Activated T-helper 1 cell treated with anti-CD3 and anti-CD28 coated beads, Interleukin-2, amount 50 U/mL, for 16 hours (primary cell): ENCODE measurements at regions not wholly inside any gene's neighbourhood (a gene's known extent, or its start where the extent isn't known, plus 50 kb on each side); places are given as distances from the start of the nearest gene placed in this dataset.
"Not testable (repeated sequence)": the region's sequence is repeated elsewhere in the genome, so short reads cannot be mapped to it uniquely, and the experiment has no call there.

Source experiments
- DNase-seq, 2 donors: peaks; one replicate each; pipeline ENCODE4 v3.0.0-alpha.2; 2020; ENCODE audit warnings: low read depth in 1 of 2, low spot score in 1 of 2

DNA sequence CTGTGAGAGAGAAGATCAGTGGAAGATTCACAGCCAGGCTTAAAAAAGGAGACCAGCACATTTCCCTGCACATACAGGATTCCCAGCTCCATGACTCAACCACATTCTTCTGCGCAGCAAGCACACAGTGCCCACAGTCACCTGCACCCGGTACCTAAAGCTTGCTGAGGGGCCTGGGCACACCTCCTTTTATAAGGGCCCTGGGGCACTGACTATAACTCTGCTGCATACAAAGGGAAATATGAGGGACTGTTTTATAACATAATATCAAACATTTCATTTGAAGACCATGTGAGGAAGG, 322.9 kb downstream of the DAD1 start:
- DNase-seq, result no peak

GRCh38 chr14:22265319-22266141, 323.5 kb downstream of the DAD1 start:
- no peak for DNase-seq

DNA sequence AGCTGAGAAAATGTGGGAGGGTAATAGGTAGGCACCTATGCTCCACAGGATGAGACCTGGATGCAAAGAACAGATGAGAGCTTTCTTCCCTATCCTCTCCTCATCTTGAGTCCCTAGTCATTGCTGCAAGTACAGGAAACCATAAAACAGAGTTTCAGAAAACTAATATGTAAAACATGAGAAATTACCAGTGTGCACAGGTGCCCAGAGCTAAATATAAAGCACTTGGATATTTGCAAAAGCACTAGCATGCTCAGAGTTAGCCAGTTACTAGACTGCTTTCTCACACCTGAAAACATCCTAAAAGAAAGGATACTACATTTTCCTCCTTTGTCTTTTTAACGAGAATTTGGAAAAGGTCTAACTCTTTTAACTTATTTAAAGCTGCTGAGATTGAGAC, 324.3 kb downstream of the DAD1 start:
- DNase-seq, result no peak

- DNase-seq, result no peak
These were observed 325.1 kb downstream of the DAD1 start for GRCh38 chr14:22263961-22264360.

DNA sequence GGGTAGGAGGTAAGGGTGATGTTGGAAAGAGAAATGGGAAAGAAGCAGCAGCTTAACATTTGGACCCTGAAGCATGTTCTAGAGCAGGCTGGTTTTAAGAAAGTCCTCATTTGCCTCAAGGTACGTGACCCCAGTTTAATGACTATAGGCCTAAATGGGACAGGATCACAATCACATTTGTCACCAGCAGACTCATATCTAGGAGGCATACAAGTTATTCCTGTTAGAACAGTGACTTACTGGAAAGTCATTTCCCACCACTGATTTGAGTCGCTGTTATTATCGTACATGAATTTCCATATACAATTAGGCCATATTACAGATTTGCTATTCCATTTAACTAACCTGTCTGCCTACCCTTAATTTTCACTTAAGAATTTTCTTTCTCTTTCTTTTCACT, 326.1 kb downstream of the DAD1 start:
- DNase-seq, result no peak

DNA sequence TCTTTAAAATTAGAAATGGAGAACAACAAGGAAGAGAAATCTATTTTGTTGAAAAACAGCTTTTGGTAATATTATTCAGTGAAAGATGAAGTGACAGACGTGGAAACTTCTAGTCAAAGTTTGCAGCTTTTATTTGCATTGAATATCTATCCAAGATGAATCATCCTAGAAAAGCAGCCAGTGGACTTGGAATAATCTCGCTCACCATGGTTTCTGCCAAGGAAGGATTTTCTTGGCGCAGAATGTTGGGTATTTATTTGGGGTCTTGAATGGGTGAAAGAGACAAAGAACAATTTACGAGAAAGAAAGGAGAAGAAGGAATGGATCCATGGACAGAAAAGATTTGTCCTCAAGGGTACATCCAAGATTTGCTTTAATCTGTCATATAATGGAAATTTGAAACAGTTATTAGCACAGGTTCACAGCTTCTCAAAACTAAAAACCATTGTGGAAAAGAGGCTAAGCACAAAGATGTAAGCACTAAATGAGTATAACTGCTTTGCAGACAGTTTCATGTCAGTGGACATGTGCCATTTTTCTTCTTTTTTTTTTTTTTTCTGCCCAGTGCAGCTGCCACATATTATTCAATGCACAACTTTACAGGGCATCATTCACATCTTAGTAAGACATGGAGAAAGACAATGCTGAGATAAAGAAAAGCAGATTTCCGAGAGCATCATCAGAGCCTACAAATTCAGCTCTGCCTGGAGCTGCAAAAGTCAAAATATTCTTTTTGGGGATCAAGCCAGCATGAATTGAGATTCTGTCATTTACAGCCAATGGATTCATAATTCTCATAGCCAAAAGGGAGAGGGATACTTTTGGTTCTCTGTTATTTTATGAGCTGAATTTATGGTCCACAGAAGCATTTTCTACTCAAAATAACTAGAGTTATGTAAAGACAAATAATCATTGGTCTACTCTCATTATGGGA, 333.7 kb downstream of the DAD1 start:
- DNase-seq, result no peak

- no peak for DNase-seq
These were observed 336.3 kb downstream of the DAD1 start for GRCh38 chr14:22252686-22253085.

- no peak for DNase-seq
These were observed 337.9 kb downstream of the DAD1 start for GRCh38 chr14:22251090-22251489.

- DNase-seq, result no peak
These were observed 339.3 kb downstream of the DAD1 start for GRCh38 chr14:22249770-22250169.

GRCh38 chr14:22243971-22244581, 344.9 kb downstream of the DAD1 start:
- DNase-seq, result no peak

- DNase-seq, result not testable (repeated sequence)
These were observed 350.7 kb downstream of the DAD1 start for GRCh38 chr14:22238320-22238719.

- no peak for DNase-seq
These were observed 355.6 kb downstream of the DAD1 start for GRCh38 chr14:22233377-22233776.

DNA sequence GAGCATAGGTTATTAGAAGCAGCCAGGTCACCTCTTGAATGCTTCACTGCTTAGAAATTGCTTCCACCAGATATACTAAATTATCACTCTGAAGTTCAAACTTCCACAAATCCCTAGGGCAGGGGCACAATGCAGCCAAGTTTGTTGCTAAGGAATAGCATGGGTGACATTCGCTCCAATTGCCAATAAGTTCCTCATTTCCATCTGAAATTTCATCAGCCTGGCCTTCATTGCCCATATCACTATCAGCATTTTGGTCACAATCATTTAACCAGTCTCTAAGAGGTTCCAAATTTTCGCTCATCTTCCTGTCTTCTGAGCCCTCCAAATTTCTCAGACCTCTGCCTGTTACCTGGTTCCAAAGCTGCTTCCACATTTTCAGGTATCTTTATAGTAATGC, 356.1 kb downstream of the DAD1 start:
- DNase-seq, result no peak

GRCh38 chr14:22232486-22232885, 356.5 kb downstream of the DAD1 start:
- no peak for DNase-seq

GRCh38 chr14:22231018-22231417, 358.0 kb downstream of the DAD1 start:
- DNase-seq, result no peak

- DNase-seq, result no peak
These were observed 358.5 kb downstream of the DAD1 start for GRCh38 chr14:22230517-22230916.

- no peak for DNase-seq
These were observed 361.9 kb downstream of the DAD1 start for GRCh38 chr14:22227084-22227483.

DNA sequence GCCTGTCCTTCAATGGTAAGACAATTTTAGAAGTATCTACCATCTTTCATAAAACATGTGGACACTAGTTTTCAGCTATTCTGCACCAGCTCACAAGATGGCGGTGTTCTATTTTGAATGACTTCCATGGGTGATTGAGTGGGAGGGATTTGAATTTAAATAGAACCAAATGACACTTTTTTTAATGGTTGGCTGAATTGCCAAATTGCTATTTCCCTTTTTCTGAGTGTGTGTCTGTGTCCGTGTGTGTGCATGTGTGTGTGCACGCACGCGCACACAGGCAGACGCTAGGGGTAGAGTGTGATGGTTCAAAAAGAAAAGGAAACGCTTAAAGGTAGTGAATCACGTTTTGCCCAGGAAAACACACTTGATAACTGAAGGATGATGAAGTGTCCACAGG, 362.6 kb downstream of the DAD1 start:
- no peak for DNase-seq

DNA sequence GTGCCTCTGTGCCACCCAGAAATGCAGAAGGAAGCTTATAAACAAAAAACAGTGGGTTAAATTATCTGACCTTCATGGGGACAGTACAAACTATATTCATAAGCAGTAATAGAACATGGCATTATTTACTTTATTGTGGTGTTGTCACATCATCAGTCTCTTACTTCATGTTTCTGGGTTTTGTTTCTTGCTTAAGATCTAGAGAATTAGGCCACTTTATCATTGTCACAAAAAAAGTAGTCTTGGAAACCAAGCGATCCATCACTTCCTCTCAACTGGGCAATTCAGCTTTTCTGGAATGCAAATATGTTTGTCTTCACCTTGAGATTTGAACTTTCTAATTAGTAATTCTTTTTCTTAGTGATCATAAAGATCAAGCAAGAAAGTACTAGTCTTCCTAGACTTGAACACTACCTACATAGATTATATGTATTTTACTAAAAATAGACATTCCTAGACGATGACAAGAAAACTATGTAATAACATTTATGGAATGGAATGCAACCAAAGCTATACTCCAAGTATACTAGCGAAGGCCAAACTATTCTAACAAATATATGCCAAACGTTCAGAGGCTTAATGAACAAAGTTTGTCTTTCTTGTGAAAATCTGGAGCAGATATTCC, 363.4 kb downstream of the DAD1 start:
- DNase-seq, result no peak

DNA sequence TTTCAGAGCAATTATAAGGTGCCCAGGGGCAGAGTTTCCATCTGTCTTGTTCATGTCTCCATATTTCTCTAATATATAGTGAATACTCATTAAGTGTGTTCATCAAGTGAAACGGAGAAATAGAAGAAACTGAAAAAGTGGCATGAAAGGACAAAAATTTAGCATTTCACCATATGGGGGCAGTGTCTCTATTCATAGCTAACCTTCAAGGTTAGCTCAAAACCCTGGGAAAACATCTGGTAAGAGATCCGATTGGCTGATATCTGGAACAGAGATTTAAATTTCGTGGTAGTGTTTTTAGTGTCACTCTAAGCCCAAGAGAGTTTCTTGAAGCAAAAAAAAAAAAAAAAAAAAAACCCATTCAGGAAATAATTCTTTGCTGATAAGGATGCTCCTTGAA, 367.5 kb downstream of the DAD1 start:
- no peak for DNase-seq

- DNase-seq, result no peak
These were observed 368.6 kb downstream of the DAD1 start for GRCh38 chr14:22220427-22220826.

DNA sequence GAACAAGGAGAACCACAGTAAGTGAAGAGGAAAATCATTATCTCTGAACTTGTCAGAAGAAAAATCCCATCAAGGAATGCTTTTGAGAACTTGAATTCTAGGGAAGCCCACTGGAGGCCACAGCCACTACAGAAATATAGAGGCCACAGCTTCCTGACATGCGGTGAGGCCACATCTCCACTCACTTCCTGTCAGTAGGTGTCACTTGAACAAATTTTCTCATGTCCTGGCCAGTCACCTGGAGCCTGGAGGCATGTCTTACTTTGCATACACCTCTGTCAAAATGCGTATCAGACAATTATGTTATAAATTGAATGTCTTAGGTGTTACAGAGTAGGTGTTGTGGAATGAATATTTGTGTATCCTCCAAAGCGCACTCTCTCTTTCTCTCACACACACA, 370.3 kb downstream of the DAD1 start:
- no peak for DNase-seq
